Progenitor cell of endocrine pancreas (in vitro differentiated cells): ENCODE measurements at regions not wholly inside any gene's neighbourhood (a gene's known extent, or its start where the extent isn't known, plus 50 kb on each side); places are given as distances from the start of the nearest gene placed in this dataset.

Experiments
- DNase-seq: peaks from one replicate; pipeline ENCODE4 v3.0.0; 2021; ENCODE audit warnings: low spot score; ENCODE audit not compliant: unreplicated experiment
- H3K27ac Mint-ChIP-seq: 2 replicates; pipeline ENCODE4 v1.8.0; 2021; ENCODE audit warnings: mild to moderate bottlenecking, moderate library complexity, mixed read lengths
- H3K27me3 Mint-ChIP-seq: 2 replicates; pipeline ENCODE4 v1.8.0; 2021; ENCODE audit warnings: mixed read lengths
- H3K36me3 Mint-ChIP-seq: 2 replicates; pipeline ENCODE4 v1.8.0; 2022; ENCODE audit warnings: mixed read lengths; ENCODE audit not compliant: insufficient read depth
- H3K4me1 Mint-ChIP-seq: 2 replicates; pipeline ENCODE4 v1.8.0; 2021; ENCODE audit warnings: low read depth, mixed read lengths
- H3K4me3 Mint-ChIP-seq: 2 replicates; pipeline ENCODE4 v1.8.0; 2021; ENCODE audit warnings: low read depth, mild to moderate bottlenecking, moderate library complexity, mixed read lengths
- H3K9me3 Mint-ChIP-seq: 2 replicates; pipeline ENCODE4 v1.8.0; 2021; ENCODE audit warnings: low read depth, mixed read lengths
- TF ChIP-seq, protein P1 (sequence below): fragments of 200-600 bp; sonication (generic); IDR thresholded peaks from one replicate; pipeline ENCODE4 v1.5.0; 2021; ENCODE audit warnings: antibody characterized with exemption, mild to moderate bottlenecking; ENCODE audit not compliant: unreplicated experiment

DNA sequence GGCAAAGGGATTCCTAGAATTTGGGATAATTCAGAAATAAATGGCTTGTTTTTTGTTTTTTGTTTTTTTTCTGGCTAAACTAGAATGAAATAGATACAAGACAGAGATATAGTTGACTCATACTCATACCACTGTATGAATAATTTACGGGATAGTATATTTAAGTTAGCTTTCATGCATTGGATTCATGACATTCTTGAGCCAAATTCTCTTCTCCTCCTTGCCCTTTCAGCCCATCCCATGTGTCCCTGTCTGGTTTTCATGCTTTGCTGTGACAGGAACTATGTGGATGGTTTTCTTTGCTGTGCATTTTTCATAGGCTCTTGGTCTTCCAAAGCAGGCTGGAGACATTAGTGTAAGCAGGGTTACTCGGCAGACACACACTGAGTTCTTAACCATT is 66.6 kb upstream of the UMPS start:
- Mint-ChIP-seq H3K4me3 (no peak overlapping the region), H3K27ac (no peak overlapping the region), H3K36me3 (peaks cover 9% of the 10 kb centered on the region), H3K27me3 (no peaks in the 10 kb centered on the region), H3K9me3 (no peaks in the 10 kb centered on the region), H3K4me1 (peaks cover 8% of the 10 kb centered on the region)
- TF ChIP-seq, protein P1, sequence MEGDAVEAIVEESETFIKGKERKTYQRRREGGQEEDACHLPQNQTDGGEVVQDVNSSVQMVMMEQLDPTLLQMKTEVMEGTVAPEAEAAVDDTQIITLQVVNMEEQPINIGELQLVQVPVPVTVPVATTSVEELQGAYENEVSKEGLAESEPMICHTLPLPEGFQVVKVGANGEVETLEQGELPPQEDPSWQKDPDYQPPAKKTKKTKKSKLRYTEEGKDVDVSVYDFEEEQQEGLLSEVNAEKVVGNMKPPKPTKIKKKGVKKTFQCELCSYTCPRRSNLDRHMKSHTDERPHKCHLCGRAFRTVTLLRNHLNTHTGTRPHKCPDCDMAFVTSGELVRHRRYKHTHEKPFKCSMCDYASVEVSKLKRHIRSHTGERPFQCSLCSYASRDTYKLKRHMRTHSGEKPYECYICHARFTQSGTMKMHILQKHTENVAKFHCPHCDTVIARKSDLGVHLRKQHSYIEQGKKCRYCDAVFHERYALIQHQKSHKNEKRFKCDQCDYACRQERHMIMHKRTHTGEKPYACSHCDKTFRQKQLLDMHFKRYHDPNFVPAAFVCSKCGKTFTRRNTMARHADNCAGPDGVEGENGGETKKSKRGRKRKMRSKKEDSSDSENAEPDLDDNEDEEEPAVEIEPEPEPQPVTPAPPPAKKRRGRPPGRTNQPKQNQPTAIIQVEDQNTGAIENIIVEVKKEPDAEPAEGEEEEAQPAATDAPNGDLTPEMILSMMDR = no peak
- no peak for DNase-seq

DNA sequence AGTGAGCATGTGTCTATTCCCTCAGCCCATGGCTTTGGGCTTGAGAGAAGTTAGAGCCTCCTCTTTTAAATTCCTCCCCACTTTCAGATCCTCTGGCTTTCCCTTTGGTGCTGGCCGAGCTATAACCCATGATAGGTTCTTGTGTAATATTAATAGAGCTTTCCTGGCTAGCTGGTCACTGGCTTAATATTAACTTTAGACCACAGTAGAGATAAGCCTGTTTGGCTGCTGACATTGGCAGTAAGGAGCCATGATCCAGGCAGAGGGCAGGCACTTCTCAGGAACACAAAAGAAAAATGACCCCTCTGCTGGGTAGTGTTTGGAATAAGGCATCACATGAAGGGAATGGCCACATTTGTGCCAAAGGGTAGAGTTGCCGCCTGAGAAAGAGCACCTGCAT is 65.4 kb upstream of the UMPS start:
- Mint-ChIP-seq H3K4me1 (peaks cover 8% of the 10 kb centered on the region), H3K4me3 (no peak overlapping the region), H3K36me3 (peaks cover 9% of the 10 kb centered on the region), H3K27ac (peak overlapping the region; percentile 81), H3K27me3 (no peaks in the 10 kb centered on the region), H3K9me3 (no peaks in the 10 kb centered on the region)
- DNase-seq = no peak
- TF ChIP-seq, protein P1 = no peak

DNA sequence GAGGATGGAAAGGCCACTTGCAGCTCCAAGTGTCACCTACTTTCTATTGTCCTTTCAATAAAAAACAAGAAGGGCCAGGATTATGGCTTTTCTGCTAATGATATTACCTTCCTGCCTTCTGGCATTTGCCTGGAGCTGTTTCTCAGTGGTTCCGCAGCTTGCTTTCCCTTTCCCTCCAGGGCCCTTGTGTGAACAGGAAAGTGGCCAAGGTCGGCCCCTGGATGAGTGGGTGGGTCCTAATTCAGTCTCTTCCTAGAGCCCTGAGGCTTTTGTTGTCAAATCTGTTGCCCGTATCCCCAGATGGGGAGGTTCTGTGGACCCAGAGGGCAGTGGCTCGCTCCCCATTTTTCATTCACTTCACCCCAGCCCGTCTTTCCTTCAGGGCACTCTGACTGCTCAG is 64.2 kb upstream of the UMPS start:
- no peak overlapping the region for H3K4me3 Mint-ChIP-seq
- DNase-seq = no peak
- no peak overlapping the region for H3K27ac Mint-ChIP-seq
- H3K27me3 Mint-ChIP-seq = no peaks in the 10 kb centered on the region
- TF ChIP-seq, protein P1 = no peak
- H3K36me3 Mint-ChIP-seq = peaks cover 10% of the 10 kb centered on the region
- no peaks in the 10 kb centered on the region for H3K9me3 Mint-ChIP-seq
- H3K4me1 Mint-ChIP-seq = peaks cover 8% of the 10 kb centered on the region

DNA sequence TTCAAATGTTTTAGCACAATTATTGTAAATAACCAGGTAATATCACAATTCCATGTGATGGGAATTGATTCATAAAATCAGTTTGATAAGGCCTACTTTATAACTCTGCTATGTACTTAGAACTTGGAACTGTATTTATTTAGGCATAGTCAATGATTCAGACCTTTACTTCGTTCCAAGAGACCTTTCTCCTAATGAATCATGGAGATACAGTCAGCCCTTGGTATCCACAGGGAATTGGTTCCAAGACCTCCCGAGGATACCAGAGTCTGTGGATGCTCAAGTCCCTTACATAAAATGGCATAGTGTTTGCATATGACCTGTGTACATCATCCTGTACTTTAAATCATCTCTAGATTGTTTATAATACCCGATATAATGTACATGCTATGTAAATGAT is 60.8 kb upstream of the UMPS start:
- peaks cover 12% of the 10 kb centered on the region for H3K36me3 Mint-ChIP-seq
- TF ChIP-seq, protein P1 = no peak
- peaks cover 7% of the 10 kb centered on the region for H3K4me1 Mint-ChIP-seq
- H3K9me3 Mint-ChIP-seq = no peaks in the 10 kb centered on the region
- H3K27ac Mint-ChIP-seq = no peak overlapping the region
- no peaks in the 10 kb centered on the region for H3K27me3 Mint-ChIP-seq
- H3K4me3 Mint-ChIP-seq = no peak overlapping the region
- no peak for DNase-seq

DNA sequence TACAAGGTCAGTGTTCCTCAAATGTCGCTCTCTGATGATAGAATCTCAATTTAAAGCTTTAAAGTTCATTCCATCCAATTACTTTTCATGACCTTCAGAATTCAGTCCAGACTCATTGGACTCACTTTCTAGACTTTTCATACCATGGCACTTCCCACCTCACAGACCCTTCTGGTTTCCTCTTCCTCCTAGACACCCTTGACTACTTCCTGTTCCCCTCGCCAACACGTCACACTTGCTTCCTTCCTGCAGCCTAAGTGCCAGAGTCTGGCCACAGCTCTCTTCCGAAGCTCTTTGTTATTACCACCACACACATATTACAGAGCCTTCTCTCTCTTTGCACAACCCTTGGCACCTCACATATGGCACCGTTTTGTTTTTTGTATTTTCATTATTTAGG is 59.1 kb upstream of the UMPS start:
- no peak overlapping the region for H3K4me3 Mint-ChIP-seq
- peaks cover 12% of the 10 kb centered on the region for H3K36me3 Mint-ChIP-seq
- TF ChIP-seq, protein P1 = no peak
- H3K27me3 Mint-ChIP-seq = no peaks in the 10 kb centered on the region
- H3K9me3 Mint-ChIP-seq = no peaks in the 10 kb centered on the region
- DNase-seq = no peak
- no peaks in the 10 kb centered on the region for H3K4me1 Mint-ChIP-seq
- no peak overlapping the region for H3K27ac Mint-ChIP-seq
